PC-9 (cell line): ENCODE measurements at regions not wholly inside any gene's neighbourhood (a gene's known extent, or its start where the extent isn't known, plus 50 kb on each side); places are given as distances from the start of the nearest gene placed in this dataset.

Experiments used
- BruUV-seq: library from RNA; stranded (reverse); fragments of 400-500 nt; replicated peaks from 2 replicates; lab custom pipeline; 2021; lab: Mats Ljungman, UMichigan
- CTCF ChIA-PET: fragments of 300-600 bp; sonication (Branson Sonifier 250); formaldehyde crosslinking; loops from one replicate; lab custom pipeline; 2022; ENCODE audit warnings: antibody characterized with exemption; lab: Charles Lee
- POLR2A ChIA-PET: fragments of 300-600 bp; sonication (Branson Sonifier 250); formaldehyde crosslinking; loops from one replicate; lab custom pipeline; 2022; ENCODE audit warnings: antibody characterized with exemption; ENCODE audit not compliant: unreplicated experiment; lab: Charles Lee
- DNase-seq, 2 experiments: peaks; one replicate each; pipeline versions ENCODE4 v3.0.0 to v3.0.0-alpha.2; 2015 to 2022; ENCODE audit warnings: mixed read lengths in 1 of 2
- H2AFZ ChIP-seq: fragments of 200-600 bp; sonication (generic); 2 replicates; pipeline ENCODE4 v1.8.1; 2017; ENCODE audit warnings: antibody characterized with exemption
- H3F3A ChIP-seq: fragments of 200-600 bp; sonication (generic); 2 replicates; pipeline ENCODE4 v1.8.1; 2017; ENCODE audit warnings: antibody characterized with exemption, mild to moderate bottlenecking, low read depth; ENCODE audit not compliant: insufficient read depth
- H3K27ac ChIP-seq: fragments of 200-600 bp; sonication (generic); 2 replicates; pipeline ENCODE4 v1.6.1; 2016; ENCODE audit warnings: mixed run types
- H3K27me3 ChIP-seq: fragments of 200-600 bp; sonication (generic); 2 replicates; pipeline ENCODE4 v1.6.1; 2016; ENCODE audit warnings: low read depth, mixed run types; ENCODE audit not compliant: insufficient read depth
- H3K36me3 ChIP-seq: fragments of 200-600 bp; sonication (generic); 2 replicates; pipeline ENCODE4 v1.6.1; 2016; ENCODE audit warnings: low read depth, mixed run types
- H3K4me1 ChIP-seq: fragments of 200-600 bp; sonication (generic); replicated peaks from 2 replicates; pipeline ENCODE4 v1.6.1; 2016; ENCODE audit warnings: mixed run types; ENCODE audit not compliant: insufficient read depth
- H3K4me2 ChIP-seq: fragments of 200-600 bp; sonication (generic); 2 replicates; pipeline ENCODE4 v1.6.1; 2017; ENCODE audit warnings: mixed run types
- H3K4me3 ChIP-seq: fragments of 200-600 bp; sonication (generic); 2 replicates; pipeline ENCODE4 v1.6.1; 2016; ENCODE audit warnings: mixed run types
- H3K79me2 ChIP-seq: fragments of 200-600 bp; sonication (generic); 2 replicates; pipeline ENCODE4 v1.6.1; 2017; ENCODE audit warnings: low read depth, mixed run types
- H3K9me2 ChIP-seq: fragments of 200-600 bp; sonication (generic); 2 replicates; pipeline ENCODE4 v1.8.1; 2017; ENCODE audit warnings: mild to moderate bottlenecking; ENCODE audit not compliant: insufficient read depth
- H3K9me3 ChIP-seq: fragments of 200-600 bp; sonication (generic); 2 replicates; pipeline ENCODE4 v1.8.1; 2016; ENCODE audit warnings: low read depth; ENCODE audit not compliant: insufficient read depth
- H4K20me1 ChIP-seq: fragments of 200-600 bp; sonication (generic); 2 replicates; pipeline ENCODE4 v1.8.1; 2017; ENCODE audit not compliant: insufficient read depth
- CTCF ChIP-seq: fragments of 200-600 bp; sonication (generic); conservative IDR thresholded peaks from 2 replicates; pipeline ENCODE4 v1.6.1; 2017; ENCODE audit warnings: mixed run types, antibody characterized with exemption, mild to moderate bottlenecking, moderate library complexity
- EZH2 ChIP-seq: fragments of 200-600 bp; sonication (generic); IDR thresholded peaks from 2 replicates; pipeline ENCODE4 v1.8.0; 2017; ENCODE audit warnings: antibody characterized with exemption, low read depth
- intact Hi-C: fragments of 100-400 bp; cut with micrococcal nuclease; formaldehyde crosslinking; loops from one replicate; pipeline ENCODE4 v1.10.0; 2022; ENCODE audit not compliant: unreplicated experiment

- H3K4me3 ChIP-seq, result no peak overlapping the region
- no peaks in the 10 kb centered on the region for H3F3A ChIP-seq
- no peaks in the 10 kb centered on the region for H3K36me3 ChIP-seq
- no peak overlapping the region for H3K4me2 ChIP-seq
- no peaks in the 10 kb centered on the region for H3K79me2 ChIP-seq
- no peaks in the 10 kb centered on the region for H3K27me3 ChIP-seq
- TF ChIP-seq CTCF, result no peak
- no peak for TF ChIP-seq EZH2
- ChIA-PET POLR2A (no interaction called here), CTCF (no interaction called here)
- H3K9me2 ChIP-seq, result no peaks in the 10 kb centered on the region
- intact Hi-C loops, result no loop called here
- H3K9me3 ChIP-seq, result peaks cover 5% of the 10 kb centered on the region; the same call in 1 of the 2 replicates
- BruUV-seq, result no TSS peak
- H3K27ac ChIP-seq, result no peak overlapping the region
- no peak overlapping the region for H2AFZ ChIP-seq
- DNase-seq, result no peak
- H3K4me1 ChIP-seq, result no peaks in the 10 kb centered on the region
- no peaks in the 10 kb centered on the region for H4K20me1 ChIP-seq
These were observed 230.5 kb downstream of the PMAIP1 start for GRCh38 chr18:60130284-60130683.

- Histone ChIP-seq H3K4me1 (no peaks in the 10 kb centered on the region), H3K4me2 (no peak overlapping the region), H3K9me2 (0 out of 2 replicates have a peak, but pooled peaks cover 2% of the 10 kb centered on the region), H3F3A (no peaks in the 10 kb centered on the region), H3K27ac (no peak overlapping the region), H3K36me3 (no peaks in the 10 kb centered on the region), H3K9me3 (no peaks in the 10 kb centered on the region; the same call in 1 of the 2 replicates), H2AFZ (no peak overlapping the region), H3K4me3 (no peak overlapping the region), H3K27me3 (no peaks in the 10 kb centered on the region), H3K79me2 (no peaks in the 10 kb centered on the region), H4K20me1 (no peaks in the 10 kb centered on the region)
- DNase-seq, result no peak
- ChIA-PET CTCF (no interaction called here), POLR2A (no interaction called here)
- no TSS peak for BruUV-seq
- TF ChIP-seq EZH2 (no peak), CTCF (no peak)
- intact Hi-C loops, result no loop called here
These were observed 223.2 kb downstream of the PMAIP1 start for GRCh38 chr18:60123031-60123430.

- POLR2A ChIA-PET, result no interaction called here
- Histone ChIP-seq H3K9me2 (0 out of 2 replicates have a peak, but pooled peaks cover 4% of the 10 kb centered on the region), H3K4me1 (no peaks in the 10 kb centered on the region), H3K27ac (no peak overlapping the region), H3K36me3 (no peaks in the 10 kb centered on the region), H3K27me3 (no peaks in the 10 kb centered on the region), H3K9me3 (no peaks in the 10 kb centered on the region; the same call in 1 of the 2 replicates), H2AFZ (no peak overlapping the region), H3F3A (no peaks in the 10 kb centered on the region), H3K4me2 (no peak overlapping the region), H3K79me2 (no peaks in the 10 kb centered on the region), H4K20me1 (no peaks in the 10 kb centered on the region), H3K4me3 (no peak overlapping the region)
- intact Hi-C loops, result no loop called here
- CTCF ChIA-PET, result no interaction called here
- DNase-seq, result no peak
- no peak for TF ChIP-seq EZH2
- no peak for TF ChIP-seq CTCF
- BruUV-seq, result no TSS peak
These were observed 222.5 kb downstream of the PMAIP1 start for GRCh38 chr18:60122339-60122738.
